ENCODE measurements at regions not wholly inside any gene's neighbourhood (a gene's known extent, or its start where the extent isn't known, plus 50 kb on each side); places are given as distances from the start of the nearest gene placed in this dataset.
"Not testable (repeated sequence)": the region's sequence is repeated elsewhere in the genome, so short reads cannot be mapped to it uniquely, and the experiment has no call there.

DNA sequence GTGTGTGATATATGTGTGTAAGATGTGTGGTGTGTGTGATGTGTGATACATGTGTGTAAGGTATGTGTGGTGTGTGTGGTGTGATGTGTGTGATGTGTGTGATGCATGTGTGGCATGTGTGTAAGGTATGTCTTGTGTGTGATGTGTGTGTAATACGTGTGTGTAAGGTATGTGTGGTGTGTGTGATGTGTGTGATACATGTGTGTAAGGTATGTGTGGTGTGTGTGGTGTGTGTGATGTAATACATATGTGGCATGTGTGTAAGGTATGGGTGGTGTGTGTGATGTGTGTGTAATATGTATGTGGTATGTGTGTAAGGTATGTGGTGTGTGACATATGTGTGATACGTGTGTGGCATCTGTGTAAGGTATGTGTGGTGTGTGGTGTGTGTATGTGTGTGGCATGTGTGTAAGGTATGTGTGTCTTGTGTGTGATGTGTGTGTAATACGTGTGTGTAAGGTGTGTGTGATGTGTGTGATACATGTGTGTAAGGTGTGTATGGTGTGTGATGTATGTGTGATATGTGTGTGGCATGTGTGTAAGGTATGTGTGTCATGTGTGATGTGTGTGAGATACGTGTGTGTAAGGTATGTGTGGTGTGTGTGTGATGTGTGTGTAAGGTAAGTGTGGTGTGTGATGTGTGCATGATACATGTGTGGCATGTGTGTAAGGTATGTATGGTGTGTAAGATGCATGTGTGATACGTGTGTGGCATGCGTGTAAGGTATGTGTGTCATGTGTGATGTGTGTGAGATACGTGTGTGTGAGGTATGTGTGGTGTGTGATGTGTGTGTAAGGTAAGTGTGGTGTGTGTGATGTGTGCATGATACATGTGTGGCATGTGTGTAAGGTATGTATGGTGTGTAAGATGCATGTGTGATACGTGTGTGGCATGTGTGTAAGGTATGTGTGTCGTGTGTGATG lies 126.9 kb downstream of the COPS8 start:
- not testable (repeated sequence) for TF ChIP-seq EP300 (IDR thresholded peaks at IDR 0.05)
- TF ChIP-seq, protein P1, sequence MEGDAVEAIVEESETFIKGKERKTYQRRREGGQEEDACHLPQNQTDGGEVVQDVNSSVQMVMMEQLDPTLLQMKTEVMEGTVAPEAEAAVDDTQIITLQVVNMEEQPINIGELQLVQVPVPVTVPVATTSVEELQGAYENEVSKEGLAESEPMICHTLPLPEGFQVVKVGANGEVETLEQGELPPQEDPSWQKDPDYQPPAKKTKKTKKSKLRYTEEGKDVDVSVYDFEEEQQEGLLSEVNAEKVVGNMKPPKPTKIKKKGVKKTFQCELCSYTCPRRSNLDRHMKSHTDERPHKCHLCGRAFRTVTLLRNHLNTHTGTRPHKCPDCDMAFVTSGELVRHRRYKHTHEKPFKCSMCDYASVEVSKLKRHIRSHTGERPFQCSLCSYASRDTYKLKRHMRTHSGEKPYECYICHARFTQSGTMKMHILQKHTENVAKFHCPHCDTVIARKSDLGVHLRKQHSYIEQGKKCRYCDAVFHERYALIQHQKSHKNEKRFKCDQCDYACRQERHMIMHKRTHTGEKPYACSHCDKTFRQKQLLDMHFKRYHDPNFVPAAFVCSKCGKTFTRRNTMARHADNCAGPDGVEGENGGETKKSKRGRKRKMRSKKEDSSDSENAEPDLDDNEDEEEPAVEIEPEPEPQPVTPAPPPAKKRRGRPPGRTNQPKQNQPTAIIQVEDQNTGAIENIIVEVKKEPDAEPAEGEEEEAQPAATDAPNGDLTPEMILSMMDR (IDR thresholded peaks at IDR 0.05) = not testable (repeated sequence)

All from suprapubic skin (tissue), 3 donors.